HL-60 (cell line): ENCODE measurements at regions not wholly inside any gene's neighbourhood (a gene's known extent, or its start where the extent isn't known, plus 50 kb on each side); places are given as distances from the start of the nearest gene placed in this dataset.
"Not testable (repeated sequence)": the region's sequence is repeated elsewhere in the genome, so short reads cannot be mapped to it uniquely, and the experiment has no call there.

Experiments used
- DNase-seq, 2 experiments: peaks; one replicate each; pipeline ENCODE4 v3.0.0-alpha.2; 2010 to 2020; ENCODE audit warnings: low read depth in 1 of 2, low spot score in 1 of 2
- H3K27ac ChIP-seq: fragments of 250-450 bp; sonication (Bioruptor Pico); replicated peaks from 2 replicates; pipeline ENCODE4 v1.5.1; 2020; ENCODE audit warnings: mild to moderate bottlenecking, moderate library complexity
- H3K27me3 ChIP-seq: fragments of 250-450 bp; sonication (Bioruptor Pico); 2 replicates; pipeline ENCODE4 v1.5.1; 2021; ENCODE audit warnings: mild to moderate bottlenecking, moderate library complexity; ENCODE audit not compliant: insufficient read depth, poor library complexity, severe bottlenecking
- H3K4me3 ChIP-seq: replicated peaks from 2 replicates; pipeline ENCODE4 v1.5.1; 2011; ENCODE audit warnings: mild to moderate bottlenecking, control low read depth, low read length; ENCODE audit not compliant: insufficient read depth
- CTCF ChIP-seq: IDR thresholded peaks from one replicate; pipeline ENCODE4 v1.5.1; 2011; ENCODE audit warnings: low read length, control low read depth, inconsistent platforms; ENCODE audit not compliant: insufficient read depth
- GABPA ChIP-seq: IDR thresholded peaks from 2 replicates; pipeline ENCODE4 v1.6.1; 2012; ENCODE audit warnings: low read depth
- POLR2AphosphoS5 ChIP-seq: IDR thresholded peaks from 2 replicates; pipeline ENCODE4 v1.6.1; 2012; ENCODE audit warnings: low read depth
- REST ChIP-seq: IDR thresholded peaks from 2 replicates; pipeline ENCODE4 v1.6.1; 2012; ENCODE audit warnings: low read depth; ENCODE audit not compliant: insufficient replicate concordance
- SPI1 ChIP-seq: IDR thresholded peaks from 2 replicates; pipeline ENCODE4 v1.6.1; 2012; ENCODE audit warnings: low read depth, mild to moderate bottlenecking, borderline replicate concordance

GRCh38 chr2:204145263-204145751 is 208.7 kb downstream of the ICOS start:
- peak; percentile 48 to 72 for DNase-seq
- no peaks in the 10 kb centered on the region for H3K27me3 ChIP-seq
- no peak overlapping the region for H3K27ac ChIP-seq
- H3K4me3 ChIP-seq: peak overlapping the region; percentile 17
- peak; percentile 1; the same call in 1 of the 2 replicates for TF ChIP-seq SPI1
- TF ChIP-seq CTCF: peak; percentile 65
- TF ChIP-seq POLR2AphosphoS5: no peak

- no peak overlapping the region for H3K27ac ChIP-seq
- TF ChIP-seq POLR2AphosphoS5 (no peak), CTCF (no peak), GABPA (no peak), REST (no peak), SPI1 (no peak)
- H3K27me3 ChIP-seq: no peaks in the 10 kb centered on the region
- no peak for DNase-seq
- H3K4me3 ChIP-seq: peak overlapping the region; percentile 17; the same call in 1 of the 2 replicates
Observed at GRCh38 chr2:204145791-204146190, 209.2 kb downstream of the ICOS start.

- H3K4me3 ChIP-seq, H3K27me3 ChIP-seq, H3K27ac ChIP-seq, DNase-seq: not testable (repeated sequence)
Observed at GRCh38 chr2:204147040-204147439, 210.5 kb downstream of the ICOS start.

GRCh38 chr2:204150721-204151120 is 214.2 kb downstream of the ICOS start:
- Histone ChIP-seq H3K27ac (no peak overlapping the region), H3K27me3 (no peaks in the 10 kb centered on the region), H3K4me3 (no peak overlapping the region)
- no peak for DNase-seq
- TF ChIP-seq SPI1 (no peak), CTCF (no peak), REST (no peak), GABPA (no peak), POLR2AphosphoS5 (no peak)
